ENCODE measurements at regions not wholly inside any gene's neighbourhood (a gene's known extent, or its start where the extent isn't known, plus 50 kb on each side); places are given as distances from the start of the nearest gene placed in this dataset.

- TF ChIP-seq CTCF (IDR thresholded peaks at IDR 0.05) (no peak), POLR2A (IDR thresholded peaks at IDR 0.05) (no peak), POLR2AphosphoS5 (IDR thresholded peaks at IDR 0.05) (no peak)
- no peaks in the 10 kb centered on the region for H3K4me1 ChIP-seq
- H3K27ac ChIP-seq = no peak overlapping the region
- no peaks in the 10 kb centered on the region for H3K27me3 ChIP-seq
- no peaks in the 10 kb centered on the region for H3K9me3 ChIP-seq
- no peak overlapping the region for H3K4me3 ChIP-seq
- no peak for DNase-seq (ENCODE audit: low spot score in 2 of 2)
- H3K36me3 ChIP-seq = no peaks in the 10 kb centered on the region
- intact Hi-C loops (cut with DNase I; ENCODE audit: low total_unique reads) = no loop called here
Observed at GRCh38 chr6:90977513-90977912, 390.6 kb upstream of the MAP3K7 start.

- no peak overlapping the region for H3K27ac ChIP-seq
- no peaks in the 10 kb centered on the region for H3K9me3 ChIP-seq
- H3K36me3 ChIP-seq = no peaks in the 10 kb centered on the region
- DNase-seq (ENCODE audit: low spot score in 2 of 2) = no peak
- H3K4me1 ChIP-seq = no peaks in the 10 kb centered on the region
- intact Hi-C loops (cut with DNase I; ENCODE audit: low total_unique reads) = no loop called here
- no peaks in the 10 kb centered on the region for H3K27me3 ChIP-seq
- TF ChIP-seq CTCF (IDR thresholded peaks at IDR 0.05) = no peak
- no peak for TF ChIP-seq POLR2A (IDR thresholded peaks at IDR 0.05)
- TF ChIP-seq POLR2AphosphoS5 (IDR thresholded peaks at IDR 0.05) = no peak
- H3K4me3 ChIP-seq = no peak overlapping the region
Observed at GRCh38 chr6:90976341-90976740, 389.5 kb upstream of the MAP3K7 start.

DNA sequence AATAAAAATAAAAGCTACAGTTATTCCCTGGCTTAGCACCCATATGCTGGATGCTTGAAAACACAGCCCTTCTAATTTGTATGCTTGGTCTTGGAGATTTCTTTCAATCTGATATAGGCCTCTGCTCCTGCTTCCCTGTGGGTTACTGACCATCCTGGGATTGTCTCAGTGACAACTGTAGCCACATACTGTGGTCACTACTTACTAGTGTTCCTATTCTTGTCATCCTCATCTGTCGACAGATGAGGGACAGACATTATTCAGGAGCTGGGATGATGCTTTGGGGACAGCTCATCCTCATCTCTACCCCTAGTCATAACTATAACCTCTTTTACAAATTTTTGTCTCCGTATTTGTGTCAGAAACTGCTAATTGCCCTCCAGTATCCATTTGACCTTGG, 388.9 kb upstream of the MAP3K7 start:
- intact Hi-C loops (cut with DNase I; ENCODE audit: low total_unique reads) = no loop called here
- TF ChIP-seq CTCF (IDR thresholded peaks at IDR 0.05) (no peak), POLR2AphosphoS5 (IDR thresholded peaks at IDR 0.05) (no peak), POLR2A (IDR thresholded peaks at IDR 0.05) (no peak)
- Histone ChIP-seq H3K4me3 (no peak overlapping the region), H3K4me1 (no peaks in the 10 kb centered on the region), H3K36me3 (no peaks in the 10 kb centered on the region), H3K27me3 (no peaks in the 10 kb centered on the region), H3K9me3 (no peaks in the 10 kb centered on the region), H3K27ac (no peak overlapping the region)
- DNase-seq (ENCODE audit: low spot score in 2 of 2) = no peak

- H3K4me1 ChIP-seq = no peaks in the 10 kb centered on the region
- no peak for DNase-seq (ENCODE audit: low spot score in 2 of 2)
- H3K9me3 ChIP-seq = no peaks in the 10 kb centered on the region
- H3K27me3 ChIP-seq = no peaks in the 10 kb centered on the region
- no peak for TF ChIP-seq CTCF (IDR thresholded peaks at IDR 0.05)
- TF ChIP-seq POLR2AphosphoS5 (IDR thresholded peaks at IDR 0.05) = no peak
- no peak for TF ChIP-seq POLR2A (IDR thresholded peaks at IDR 0.05)
- H3K27ac ChIP-seq = no peak overlapping the region
- H3K36me3 ChIP-seq = no peaks in the 10 kb centered on the region
- intact Hi-C loops (cut with DNase I; ENCODE audit: low total_unique reads) = no loop called here
- H3K4me3 ChIP-seq = no peak overlapping the region
Observed at GRCh38 chr6:90973188-90973587, 386.3 kb upstream of the MAP3K7 start.

DNA sequence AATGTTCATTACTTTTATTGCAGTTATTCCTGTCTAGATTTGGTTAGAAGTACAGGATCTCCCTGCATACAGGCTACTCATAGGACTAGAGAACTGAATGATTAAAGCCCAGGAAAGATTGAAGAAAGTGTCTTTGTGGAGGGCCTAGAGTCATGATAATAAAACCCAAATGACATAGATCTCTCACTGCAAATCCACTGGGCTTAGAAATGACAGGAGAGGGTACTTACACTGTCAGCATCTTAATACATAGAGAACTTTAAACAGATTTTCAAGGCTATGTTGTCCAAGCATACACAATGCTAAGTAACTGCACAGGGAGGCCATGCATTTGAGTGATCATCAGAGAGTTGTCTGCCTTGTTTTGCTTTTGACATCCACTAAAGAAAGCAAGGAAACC, 383.8 kb upstream of the MAP3K7 start:
- Histone ChIP-seq H3K27me3 (no peaks in the 10 kb centered on the region), H3K36me3 (no peaks in the 10 kb centered on the region), H3K4me3 (no peak overlapping the region), H3K4me1 (no peaks in the 10 kb centered on the region), H3K27ac (no peak overlapping the region), H3K9me3 (no peaks in the 10 kb centered on the region)
- no peak for DNase-seq (ENCODE audit: low spot score in 2 of 2)
- TF ChIP-seq CTCF (IDR thresholded peaks at IDR 0.05) (no peak), POLR2A (IDR thresholded peaks at IDR 0.05) (no peak), POLR2AphosphoS5 (IDR thresholded peaks at IDR 0.05) (no peak)
- intact Hi-C loops (cut with DNase I; ENCODE audit: low total_unique reads) = no loop called here

Measured in breast epithelium (tissue), 4 donors.